ENCODE measurements at regions not wholly inside any gene's neighbourhood (a gene's known extent, or its start where the extent isn't known, plus 50 kb on each side); places are given as distances from the start of the nearest gene placed in this dataset.
"Not testable (repeated sequence)": the region's sequence is repeated elsewhere in the genome, so short reads cannot be mapped to it uniquely, and the experiment has no call there.

DNA sequence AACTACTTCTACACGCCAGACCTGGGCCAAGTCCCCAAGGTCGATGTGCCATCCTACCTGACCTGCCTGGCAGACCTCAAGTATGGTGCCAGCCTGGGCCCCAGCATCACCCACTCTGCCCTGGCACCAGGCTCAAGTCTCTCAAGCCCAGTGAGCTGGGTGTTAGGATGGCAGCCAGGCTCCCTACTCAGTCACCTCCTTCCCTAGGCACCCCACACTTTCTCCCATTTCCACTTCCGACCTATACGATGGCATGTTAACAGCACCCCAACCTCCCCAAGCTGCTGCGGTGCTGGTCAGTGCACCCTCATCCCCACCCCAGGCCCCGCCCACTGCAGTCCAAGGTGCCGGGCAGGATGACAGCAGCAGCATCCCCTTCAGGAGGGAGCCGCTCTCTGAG, 191.4 kb downstream of the KLRB1 start:
- not testable (repeated sequence) for H3K27me3 ChIP-seq; H4K20me1 ChIP-seq (ENCODE audit: insufficient read depth, poor library complexity, severe bottlenecking); H3K27ac ChIP-seq; H3K9me2 ChIP-seq (replicated peaks; ENCODE audit: insufficient read depth); DNase-seq (ENCODE audit: low spot score); H3K79me2 ChIP-seq; H3K4me1 ChIP-seq (ENCODE audit: insufficient read depth); H2AFZ ChIP-seq; H3K4me3 ChIP-seq; H3K4me2 ChIP-seq; H3K9me3 ChIP-seq (ENCODE audit: low read depth); H3K36me3 ChIP-seq (replicated peaks; ENCODE audit: insufficient read depth, low read depth)
- 95% methylated on average over 8 of the region's 8 CpGs for WGBS (ENCODE audit: low lambda C conversion rate, missing lambda C conversion rate)

- not testable (repeated sequence) for H2AFZ ChIP-seq; H3K4me3 ChIP-seq; H3K4me2 ChIP-seq; H3K4me1 ChIP-seq (ENCODE audit: insufficient read depth); H3K36me3 ChIP-seq (replicated peaks; ENCODE audit: insufficient read depth, low read depth); H3K9me2 ChIP-seq (replicated peaks; ENCODE audit: insufficient read depth); H3K27me3 ChIP-seq; H3K9me3 ChIP-seq (ENCODE audit: low read depth); H4K20me1 ChIP-seq (ENCODE audit: insufficient read depth, poor library complexity, severe bottlenecking); DNase-seq (ENCODE audit: low spot score); H3K27ac ChIP-seq; H3K79me2 ChIP-seq
- 100% methylated on average over 2 of the region's 3 CpGs for WGBS (ENCODE audit: low lambda C conversion rate, missing lambda C conversion rate)
Measured at GRCh38 chr12:9415898-9416297, 191.8 kb downstream of the KLRB1 start.

DNA sequence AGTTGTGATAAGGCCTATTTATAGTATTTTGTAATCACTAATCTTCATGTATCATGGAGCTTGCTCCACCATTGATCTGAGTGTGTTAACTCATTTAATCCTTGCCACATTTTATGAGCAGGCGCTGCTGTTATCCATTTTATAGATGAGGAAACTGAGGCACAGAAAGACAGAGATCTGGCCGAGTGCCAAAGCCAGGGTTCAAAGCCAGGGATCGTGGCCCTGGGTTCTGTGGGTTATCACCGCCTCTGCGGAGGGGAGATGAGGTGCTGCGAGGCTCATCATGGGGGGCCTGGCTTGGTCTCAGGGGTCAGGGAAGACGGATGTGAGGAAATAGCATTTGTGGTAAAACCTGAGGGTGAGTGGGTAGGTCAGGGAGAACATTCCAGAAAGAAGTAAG, 193.9 kb downstream of the KLRB1 start:
- not testable (repeated sequence) for H3K9me2 ChIP-seq (replicated peaks; ENCODE audit: insufficient read depth); H3K4me1 ChIP-seq (ENCODE audit: insufficient read depth); H3K27ac ChIP-seq; H3K27me3 ChIP-seq; DNase-seq (ENCODE audit: low spot score); H3K4me2 ChIP-seq; H4K20me1 ChIP-seq (ENCODE audit: insufficient read depth, poor library complexity, severe bottlenecking); H3K36me3 ChIP-seq (replicated peaks; ENCODE audit: insufficient read depth, low read depth); H3K4me3 ChIP-seq; H2AFZ ChIP-seq; H3K9me3 ChIP-seq (ENCODE audit: low read depth); H3K79me2 ChIP-seq
- 92% methylated on average over 7 of the region's 7 CpGs for WGBS (ENCODE audit: low lambda C conversion rate, missing lambda C conversion rate)

DNA sequence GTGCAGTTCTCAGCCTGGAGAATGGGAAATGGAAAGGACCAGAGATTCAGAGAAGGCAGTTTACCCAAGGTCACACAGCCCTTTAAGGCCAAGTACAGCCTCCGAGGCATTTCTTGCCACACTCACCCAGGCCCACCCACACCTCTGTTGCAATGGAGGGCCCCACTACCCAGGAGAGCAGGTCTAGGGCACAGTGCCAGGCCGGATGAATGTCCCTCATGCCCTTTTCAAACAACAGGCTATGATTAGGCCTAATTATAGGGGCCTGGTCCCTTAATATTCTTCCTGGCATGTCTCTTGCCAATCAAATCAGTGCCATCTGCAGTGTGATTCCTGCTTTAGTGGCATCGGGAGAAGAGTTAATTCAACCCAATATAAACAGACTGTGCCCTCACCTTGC, 195.3 kb downstream of the KLRB1 start:
- H3K27ac ChIP-seq: not testable (repeated sequence)
- 78% methylated on average over 3 of the region's 3 CpGs for WGBS (ENCODE audit: low lambda C conversion rate, missing lambda C conversion rate)

DNA sequence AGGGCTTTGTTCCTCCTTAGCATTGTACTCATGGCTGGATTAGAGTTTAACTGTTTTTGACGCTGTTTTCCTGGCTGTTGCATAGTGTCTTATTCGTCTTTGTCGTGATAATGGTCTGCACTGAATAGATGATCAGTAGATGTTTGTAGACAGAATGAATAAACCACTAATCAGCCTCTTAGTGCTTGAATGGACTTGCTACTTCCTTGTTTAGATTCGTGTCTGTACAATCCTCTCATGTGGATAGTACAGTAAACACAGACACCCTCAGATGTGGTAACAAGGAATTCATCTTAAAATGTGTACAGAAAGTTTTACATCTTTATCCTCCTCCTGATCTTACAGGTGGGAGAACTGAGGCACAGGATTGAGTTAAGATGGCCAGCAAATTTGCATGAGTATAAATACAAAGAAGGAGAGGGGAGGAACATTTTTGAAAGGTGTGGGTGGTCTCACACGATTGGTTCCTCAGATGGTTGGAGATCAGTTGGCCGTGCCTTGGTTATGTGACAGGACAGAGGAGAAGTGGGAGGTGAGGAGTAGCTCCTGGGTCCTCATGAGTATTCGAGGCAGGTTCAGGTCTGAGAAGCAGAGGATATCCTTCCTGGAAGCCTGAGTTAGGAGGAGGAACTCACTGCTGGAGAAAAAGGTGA, 196.0 kb downstream of the KLRB1 start:
- not testable (repeated sequence) for H3K9me3 ChIP-seq (ENCODE audit: low read depth)

More for the DNA sequence above, 195.3 kb downstream of the KLRB1 start:
- not testable (repeated sequence) for DNase-seq (ENCODE audit: low spot score); H3K79me2 ChIP-seq; H3K4me2 ChIP-seq; H3K9me3 ChIP-seq (ENCODE audit: low read depth); H3K4me3 ChIP-seq; H3K36me3 ChIP-seq (replicated peaks; ENCODE audit: insufficient read depth, low read depth); H3K27me3 ChIP-seq; H2AFZ ChIP-seq; H3K9me2 ChIP-seq (replicated peaks; ENCODE audit: insufficient read depth); H4K20me1 ChIP-seq (ENCODE audit: insufficient read depth, poor library complexity, severe bottlenecking); H3K4me1 ChIP-seq (ENCODE audit: insufficient read depth)

DNA sequence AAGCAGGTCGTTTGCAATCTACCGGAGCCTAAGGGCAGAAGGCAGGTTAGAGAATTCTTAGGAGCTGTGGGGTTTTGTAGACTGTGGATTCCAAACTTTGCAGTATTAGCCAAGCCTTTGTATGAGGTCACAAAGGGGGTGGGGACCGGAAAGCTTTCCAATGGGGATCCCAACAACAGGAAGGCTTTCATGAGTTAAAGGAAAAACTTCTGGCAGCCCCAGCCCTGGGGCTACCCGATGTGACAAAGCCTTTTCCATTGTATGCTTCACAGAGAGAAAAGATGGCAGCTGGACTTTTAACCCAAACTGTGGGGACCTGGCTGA, 199.2 kb upstream of the PZP start:
- 67% methylated on average over 4 of the region's 4 CpGs for WGBS (ENCODE audit: low lambda C conversion rate, missing lambda C conversion rate)
- not testable (repeated sequence) for H3K9me3 ChIP-seq (ENCODE audit: low read depth); H3K27ac ChIP-seq; DNase-seq (ENCODE audit: low spot score); H3K9me2 ChIP-seq (replicated peaks; ENCODE audit: insufficient read depth); H2AFZ ChIP-seq; H3K4me1 ChIP-seq (ENCODE audit: insufficient read depth); H4K20me1 ChIP-seq (ENCODE audit: insufficient read depth, poor library complexity, severe bottlenecking); H3K4me3 ChIP-seq; H3K4me2 ChIP-seq; H3K27me3 ChIP-seq; H3K79me2 ChIP-seq; H3K36me3 ChIP-seq (replicated peaks; ENCODE audit: insufficient read depth, low read depth)

More for the DNA sequence above, 196.0 kb downstream of the KLRB1 start:
- not testable (repeated sequence) for H3K4me1 ChIP-seq (ENCODE audit: insufficient read depth); H3K4me3 ChIP-seq; H3K9me2 ChIP-seq (replicated peaks; ENCODE audit: insufficient read depth); H3K79me2 ChIP-seq; H2AFZ ChIP-seq; H3K27ac ChIP-seq; DNase-seq (ENCODE audit: low spot score); H4K20me1 ChIP-seq (ENCODE audit: insufficient read depth, poor library complexity, severe bottlenecking); H3K27me3 ChIP-seq; H3K36me3 ChIP-seq (replicated peaks; ENCODE audit: insufficient read depth, low read depth); H3K4me2 ChIP-seq
- WGBS (ENCODE audit: low lambda C conversion rate, missing lambda C conversion rate): 82% methylated on average over 7 of the region's 7 CpGs
